K562 (cell line): ENCODE measurements at regions not wholly inside any gene's neighbourhood (a gene's known extent, or its start where the extent isn't known, plus 50 kb on each side); places are given as distances from the start of the nearest gene placed in this dataset.

Experiments used
- AFF1 ChIP-seq, 2 experiments: fragments of 450-650 bp; IDR thresholded peaks; 2 replicates each; pipeline ENCODE4 v1.6.1; 2018; ENCODE audit warnings: mild to moderate bottlenecking in 2 of 2, low read depth in 1 of 2; ENCODE audit not compliant: partially characterized antibody in 2 of 2
- ARID2 ChIP-seq: fragments of 450-650 bp; IDR thresholded peaks from 2 replicates; pipeline ENCODE4 v1.6.1; 2017; ENCODE audit warnings: antibody characterized with exemption, mild to moderate bottlenecking
- MAZ ChIP-seq, 2 experiments: fragments of 450-650 bp in 1 of 2; sonication (generic) in 1 of 2; formaldehyde crosslinking; IDR thresholded peaks in 1 of 2; conservative IDR thresholded peaks in 1 of 2; 2 replicates each; pipeline versions ENCODE4 v1.4.0 to v1.5.0; 2020; ENCODE audit warnings: mild to moderate bottlenecking in 1 of 2, missing genetic modification reagents in 1 of 2
- NR2C1 ChIP-seq, 2 experiments: fragments of 450-650 bp; IDR thresholded peaks; 2 replicates each; pipeline ENCODE4 v1.6.1; 2017; ENCODE audit warnings: mild to moderate bottlenecking in 2 of 2, antibody characterized with exemption in 1 of 2, inconsistent platforms in 1 of 2, missing compliant biosample characterization in 1 of 2, missing genetic modification characterization in 1 of 2
- POLR2A ChIP-seq: fragments of 450-650 bp; conservative IDR thresholded peaks from 2 replicates; pipeline ENCODE4 v1.6.1; 2016
- POLR3A ChIP-seq: IDR thresholded peaks from 2 replicates; pipeline ENCODE4 v1.6.1; 2011; ENCODE audit warnings: borderline replicate concordance, mild to moderate bottlenecking, moderate library complexity; ENCODE audit not compliant: insufficient read length, insufficient read depth; ENCODE audit errors: extremely low read depth
- TRIM28 ChIP-seq: fragments of 450-650 bp; IDR thresholded peaks from 2 replicates; pipeline ENCODE4 v1.6.1; 2017
- YBX1 ChIP-seq: fragments of 450-650 bp; IDR thresholded peaks from 2 replicates; pipeline ENCODE4 v1.7.1; 2016; ENCODE audit warnings: mild to moderate bottlenecking
- ZBTB11 ChIP-seq, 3 experiments: fragments of 200-800 bp in 1 of 3; fragments of 250-450 bp in 1 of 3; fragments of 450-650 bp in 1 of 3; sonication (Bioruptor Pico) in 1 of 3; sonication (Bioruptor generic) in 1 of 3; formaldehyde crosslinking in 1 of 3; IDR thresholded peaks; 2 replicates each; pipeline versions ENCODE4 v1.6.1 to v1.8.0; 2016 to 2022; ENCODE audit warnings: mild to moderate bottlenecking in 2 of 3, missing genetic modification characterization in 2 of 3, missing compliant biosample characterization in 1 of 3, moderate library complexity in 1 of 3
- ZNF197 ChIP-seq: fragments of 200-800 bp; sonication (Bioruptor generic); IDR thresholded peaks from 2 replicates; pipeline ENCODE4 v1.6.1; 2016; ENCODE audit warnings: low read depth, missing genetic modification characterization, missing compliant biosample characterization
- ZNF512 ChIP-seq: IDR thresholded peaks from 2 replicates; pipeline ENCODE4 v1.6.1; 2016; ENCODE audit warnings: missing genetic modification characterization, missing compliant biosample characterization
- ZZZ3 ChIP-seq: fragments of 450-650 bp; IDR thresholded peaks from 2 replicates; pipeline ENCODE4 v1.6.1; 2016; ENCODE audit warnings: antibody characterized with exemption, mild to moderate bottlenecking, moderate library complexity
- TF ChIP-seq, protein P1 (sequence below): sonication (generic); formaldehyde crosslinking; IDR thresholded peaks from 2 replicates; pipeline ENCODE4 v1.9.0; 2022; ENCODE audit warnings: mild to moderate bottlenecking, missing genetic modification reagents

GRCh38 chr5:135203019-135203418 is 169.0 kb upstream of the PITX1 start (continued):
- TF ChIP-seq AFF1 (IDR thresholded peaks at IDR 0.05; ENCODE audit: low read depth in 1 of 2, partially characterized antibody in 2 of 2) (no peak), NR2C1 (IDR thresholded peaks at IDR 0.05) (no peak), NR2C1 (tag; IDR thresholded peaks at IDR 0.05) (no peak), ZNF197 (CRISPR knock-in tag) (no peak), POLR3A (no peak), ZNF512 (peak; percentile 28; the same call in 1 of the 2 replicates), YBX1 (no peak), TRIM28 (peak; percentile 95), ZBTB11 (CRISPR knock-in tag; IDR thresholded peaks at IDR 0.05) (no peak), POLR2A (no peak), ZZZ3 (no peak), MAZ (CRISPR knock-in tag; conservative IDR thresholded peaks at IDR 0.05 in 1 of 2, IDR thresholded peaks at IDR 0.05 in 1 of 2) (no peak), ARID2 (no peak)
- TF ChIP-seq, protein P1, sequence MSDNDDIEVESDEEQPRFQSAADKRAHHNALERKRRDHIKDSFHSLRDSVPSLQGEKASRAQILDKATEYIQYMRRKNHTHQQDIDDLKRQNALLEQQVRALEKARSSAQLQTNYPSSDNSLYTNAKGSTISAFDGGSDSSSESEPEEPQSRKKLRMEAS (CRISPR knock-in tag): no peak
